GM18870 (cell line): ENCODE measurements at regions not wholly inside any gene's neighbourhood (a gene's known extent, or its start where the extent isn't known, plus 50 kb on each side); places are given as distances from the start of the nearest gene placed in this dataset.
A peak's percentile ranks its signal among the peaks of the same experiment; 100 is the strongest.
"Not testable (repeated sequence)": the region's sequence is repeated elsewhere in the genome, so short reads cannot be mapped to it uniquely, and the experiment has no call there.

ENCODE experiments used
- ATAC-seq: cut with Tn5 transposase; IDR thresholded peaks from one replicate; pipeline ENCODE4 v1.9.1; 2021; ENCODE audit warnings: moderate library complexity; ENCODE audit not compliant: unreplicated experiment

DNA sequence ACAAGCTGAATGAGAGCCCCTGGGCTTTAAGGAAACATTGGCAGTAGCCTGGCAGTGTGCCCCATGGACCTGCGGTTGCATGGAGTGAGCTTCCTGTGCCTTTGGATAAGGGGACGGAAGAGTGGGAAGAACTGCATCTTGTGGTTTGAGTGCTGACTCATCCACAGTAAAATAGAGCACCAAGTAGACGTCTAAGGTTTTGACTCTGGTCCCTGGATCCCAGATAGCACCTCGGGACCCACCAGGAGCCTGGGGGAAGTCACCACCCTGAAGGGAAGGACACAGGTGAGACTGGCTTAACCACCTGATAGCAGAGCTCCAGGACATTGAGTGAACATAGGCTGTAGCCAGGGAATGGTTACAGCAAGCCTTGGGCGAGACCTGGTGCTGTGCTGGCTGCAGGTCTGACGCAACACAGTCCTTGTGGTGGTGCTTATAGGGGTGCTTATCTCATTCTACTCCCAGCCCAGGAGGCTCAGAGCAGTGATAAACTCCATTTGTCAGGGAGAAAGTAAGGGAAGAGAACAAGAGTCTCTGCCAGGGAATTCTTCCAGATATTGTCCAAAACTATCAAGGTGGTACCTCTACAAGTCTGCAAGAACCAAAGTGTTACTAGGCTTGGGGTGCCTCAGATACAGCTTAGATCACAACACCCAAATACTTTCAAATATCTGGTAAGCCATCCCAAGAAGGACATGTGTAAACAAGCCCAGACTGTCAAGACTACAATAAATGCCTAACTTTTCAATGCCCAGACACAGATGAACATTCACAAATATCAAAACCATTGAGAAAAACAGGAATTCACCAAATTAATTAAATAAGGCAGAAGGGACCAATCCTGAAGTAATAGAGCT is 123.6 kb upstream of the TET2 start:
- ATAC-seq, result no peak

GRCh38 chr4:105023668-105024055 is 123.0 kb upstream of the TET2 start:
- no peak for ATAC-seq

GRCh38 chr4:105025263-105026017 is 121.2 kb upstream of the TET2 start:
- no peak for ATAC-seq

GRCh38 chr4:105036991-105037390 is 109.7 kb upstream of the TET2 start:
- no peak for ATAC-seq

GRCh38 chr4:105042451-105042850 is 104.2 kb upstream of the TET2 start:
- no peak for ATAC-seq

GRCh38 chr4:105050896-105051295 is 95.8 kb upstream of the TET2 start:
- ATAC-seq, result no peak

- peak; percentile 15 for ATAC-seq
Observed at GRCh38 chr4:105057370-105058105, 89.1 kb upstream of the TET2 start.

DNA sequence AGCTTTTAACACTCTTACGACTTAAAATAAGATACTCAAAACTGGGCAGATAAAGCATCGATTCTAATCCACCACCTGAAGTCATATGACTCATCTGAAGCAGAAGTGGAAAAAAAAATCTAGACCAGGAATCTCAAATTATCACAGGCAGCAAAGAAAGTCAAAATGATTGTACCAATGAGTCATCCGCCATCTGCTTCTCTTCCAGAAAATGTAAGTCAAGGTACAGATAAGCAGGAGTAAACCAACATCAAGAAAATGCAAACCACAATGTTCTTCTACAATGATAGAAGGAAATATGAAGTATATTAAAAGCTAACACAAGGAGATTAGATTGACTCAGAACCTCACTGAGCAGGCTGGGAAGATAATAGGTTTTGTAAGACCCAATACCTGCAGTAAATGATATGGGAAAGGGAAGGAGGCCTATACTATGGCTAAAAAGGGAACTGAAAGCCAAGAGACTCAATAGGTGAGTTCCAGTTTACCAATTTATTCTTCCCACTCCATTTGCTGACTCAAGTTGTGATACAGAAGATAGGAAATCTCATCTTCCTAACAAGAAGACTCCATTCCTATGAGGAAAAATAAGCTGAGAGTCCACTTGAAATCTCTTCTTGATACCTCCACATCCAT is 88.4 kb upstream of the TET2 start:
- ATAC-seq, result no peak

DNA sequence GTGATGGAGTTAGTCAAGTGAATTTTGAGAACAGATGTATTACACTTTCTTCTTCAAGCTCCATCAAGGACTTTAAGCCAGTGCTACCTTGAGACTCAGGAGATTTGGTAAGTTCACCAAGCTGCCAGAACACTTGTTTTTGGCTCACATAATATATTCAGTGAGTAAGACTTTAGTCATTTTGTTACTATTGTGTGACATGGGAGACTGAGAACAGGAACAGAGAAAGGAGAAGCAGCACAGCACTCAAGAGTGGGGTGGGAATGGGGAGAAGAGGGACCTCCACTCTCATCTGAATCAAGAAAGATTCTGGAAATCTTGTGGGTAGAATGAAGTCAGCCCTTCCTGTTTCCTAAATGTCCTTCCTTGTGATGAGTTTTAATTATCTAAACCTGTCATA is 87.3 kb upstream of the TET2 start:
- ATAC-seq, result peak; percentile 28

DNA sequence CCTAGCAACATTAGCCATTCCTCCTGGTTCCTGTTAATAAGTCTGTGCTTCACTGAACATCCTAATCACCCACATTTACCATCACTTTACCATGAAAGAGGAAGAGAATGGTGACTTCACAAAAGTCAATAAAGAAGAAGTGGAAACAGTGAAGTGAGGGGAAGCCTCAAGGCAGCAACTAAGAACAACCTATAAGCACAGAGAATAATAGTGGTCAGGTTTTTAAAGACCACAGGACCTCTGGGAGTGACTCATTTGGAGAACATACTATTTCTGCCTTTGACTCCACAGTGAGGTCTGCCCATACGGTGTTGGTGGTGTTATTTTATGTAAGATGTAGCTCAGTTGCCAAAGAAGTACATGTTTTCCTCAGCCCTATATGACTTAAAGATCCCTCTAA is 86.0 kb upstream of the TET2 start:
- ATAC-seq, result peak; percentile 88

- peak; percentile 20 for ATAC-seq
Observed at GRCh38 chr4:105061136-105061696, 85.5 kb upstream of the TET2 start.

GRCh38 chr4:105061731-105062130 is 84.9 kb upstream of the TET2 start:
- no peak for ATAC-seq

DNA sequence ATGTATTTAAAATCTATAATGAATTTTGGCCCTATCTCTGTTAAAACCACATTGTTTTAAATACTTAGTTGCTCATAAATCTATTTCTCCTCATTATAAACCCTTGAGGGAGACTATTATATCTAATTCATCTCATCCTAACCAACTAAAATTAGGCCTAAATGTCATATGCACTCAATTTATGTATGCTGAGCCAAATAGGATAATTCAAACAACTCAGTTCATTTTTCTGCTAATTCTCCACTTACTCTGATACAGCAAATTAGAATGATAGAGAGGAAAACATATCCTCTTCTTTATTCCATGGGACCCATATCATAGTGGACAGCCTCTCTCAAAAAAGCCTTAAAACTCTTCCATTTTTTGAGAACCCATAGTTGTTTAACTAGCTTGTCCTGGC is 80.3 kb upstream of the TET2 start:
- no peak for ATAC-seq

GRCh38 chr4:105067431-105067830 is 79.2 kb upstream of the TET2 start:
- ATAC-seq, result no peak

- no peak for ATAC-seq
Observed at GRCh38 chr4:105067946-105068345, 78.7 kb upstream of the TET2 start.

- no peak for ATAC-seq
Observed at GRCh38 chr4:105068516-105068915, 78.2 kb upstream of the TET2 start.

DNA sequence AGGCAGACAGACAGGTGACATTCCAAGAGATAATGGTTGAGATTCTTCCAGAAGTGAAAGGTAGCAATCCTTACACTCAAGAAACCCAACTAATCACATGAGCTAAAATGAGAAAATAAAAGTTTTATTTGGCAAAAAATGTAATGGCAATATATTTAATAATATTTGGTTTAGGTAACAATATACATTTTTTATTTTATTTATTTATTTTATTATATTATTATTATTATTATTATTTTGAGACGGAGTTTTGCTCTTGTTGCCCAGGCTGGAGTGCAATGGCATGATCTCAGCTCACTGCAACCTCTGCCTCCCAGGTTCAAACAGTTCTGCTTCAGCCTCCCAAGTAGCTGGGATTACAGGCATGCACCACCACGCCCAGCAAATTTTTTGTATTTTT is 74.6 kb upstream of the TET2 start:
- ATAC-seq, result not testable (repeated sequence)

DNA sequence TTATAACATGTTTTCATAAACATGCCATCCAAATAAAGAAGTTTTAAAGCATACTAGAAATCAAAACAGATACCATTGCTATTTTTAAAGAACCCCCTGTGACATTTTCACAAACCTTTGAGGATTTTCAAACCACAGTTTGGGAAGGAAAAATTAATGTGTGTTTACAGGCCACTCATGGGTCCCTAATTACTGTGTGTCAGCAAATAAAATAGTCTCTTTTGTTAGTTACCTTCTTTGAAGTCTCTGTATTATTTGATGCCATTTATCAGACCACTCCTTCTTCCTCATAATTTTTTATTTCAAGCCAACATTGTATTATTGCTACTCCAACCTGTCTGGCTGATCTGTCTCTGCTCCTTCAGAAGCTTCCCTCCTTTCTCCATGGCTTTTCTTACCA is 72.6 kb upstream of the TET2 start:
- ATAC-seq, result no peak

- no peak for ATAC-seq
Observed at GRCh38 chr4:105075045-105075444, 71.6 kb upstream of the TET2 start.

DNA sequence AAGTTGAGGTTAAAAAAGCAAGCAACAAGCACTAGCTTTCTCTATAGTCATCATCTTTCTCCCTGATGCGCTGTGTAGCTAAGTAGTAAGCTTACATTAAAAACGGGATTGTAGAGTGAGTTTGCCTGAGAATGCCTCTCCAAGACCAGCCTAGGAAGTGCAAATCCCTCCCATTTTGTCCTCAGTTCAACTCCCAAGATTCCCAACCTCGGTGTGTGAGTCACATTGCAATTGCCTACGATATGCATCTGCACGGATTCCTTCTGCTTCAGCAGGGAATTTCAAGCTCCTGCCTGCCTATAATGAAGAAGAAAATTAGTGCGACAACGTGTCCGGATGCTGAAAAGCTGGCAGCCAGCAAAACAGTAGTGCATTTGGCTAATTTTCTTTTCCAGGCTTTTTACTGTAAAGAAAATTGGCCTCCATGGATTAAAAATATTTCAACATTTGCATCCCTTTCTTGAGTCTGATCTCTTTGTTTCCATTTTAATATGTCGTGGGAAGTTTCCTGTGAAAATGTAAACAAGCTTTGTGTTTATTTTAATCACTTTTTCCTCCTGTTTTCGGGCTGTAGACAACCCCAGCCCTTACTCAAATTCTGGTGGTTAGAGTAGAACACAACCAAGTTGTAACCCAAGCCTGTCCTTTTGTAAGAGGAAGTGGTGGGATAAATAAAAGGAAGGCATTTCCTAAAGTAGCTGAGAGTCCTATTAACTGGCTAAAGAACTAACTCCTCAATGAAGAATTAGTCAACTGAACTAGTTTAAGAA is 58.4 kb upstream of the TET2 start:
- no peak for ATAC-seq
